22Rv1 (cell line): ENCODE measurements at regions not wholly inside any gene's neighbourhood (a gene's known extent, or its start where the extent isn't known, plus 50 kb on each side); places are given as distances from the start of the nearest gene placed in this dataset.

Experiments used
- ZFX ChIP-seq: fragments of 450-650 bp; IDR thresholded peaks from 2 replicates; pipeline ENCODE4 v1.6.1; 2017; ENCODE audit warnings: antibody characterized with exemption, borderline replicate concordance
- TF ChIP-seq, protein P1 (sequence below): fragments of 450-650 bp; IDR thresholded peaks from 2 replicates; pipeline ENCODE4 v1.5.1; 2017; ENCODE audit warnings: mild to moderate bottlenecking

DNA sequence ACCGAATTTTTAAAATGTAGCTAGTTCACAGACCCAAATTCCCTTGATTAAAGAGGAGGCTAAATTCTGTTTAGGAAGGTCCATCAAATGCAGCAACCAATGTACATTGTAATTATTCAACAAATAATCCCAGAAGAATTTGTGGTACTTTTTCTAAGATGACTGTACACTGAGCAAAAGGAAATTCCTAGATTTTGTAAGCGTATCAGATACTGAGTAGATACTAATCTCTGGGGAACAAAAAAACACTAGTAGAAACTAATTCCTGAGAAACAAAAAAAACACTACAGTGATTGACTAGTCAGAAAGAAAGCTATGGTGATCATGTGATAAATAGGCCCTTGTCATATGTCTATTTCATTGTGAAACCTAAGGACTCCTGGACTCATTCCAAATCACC is 246.1 kb downstream of the PCDH17 start:
- TF ChIP-seq, protein P1, sequence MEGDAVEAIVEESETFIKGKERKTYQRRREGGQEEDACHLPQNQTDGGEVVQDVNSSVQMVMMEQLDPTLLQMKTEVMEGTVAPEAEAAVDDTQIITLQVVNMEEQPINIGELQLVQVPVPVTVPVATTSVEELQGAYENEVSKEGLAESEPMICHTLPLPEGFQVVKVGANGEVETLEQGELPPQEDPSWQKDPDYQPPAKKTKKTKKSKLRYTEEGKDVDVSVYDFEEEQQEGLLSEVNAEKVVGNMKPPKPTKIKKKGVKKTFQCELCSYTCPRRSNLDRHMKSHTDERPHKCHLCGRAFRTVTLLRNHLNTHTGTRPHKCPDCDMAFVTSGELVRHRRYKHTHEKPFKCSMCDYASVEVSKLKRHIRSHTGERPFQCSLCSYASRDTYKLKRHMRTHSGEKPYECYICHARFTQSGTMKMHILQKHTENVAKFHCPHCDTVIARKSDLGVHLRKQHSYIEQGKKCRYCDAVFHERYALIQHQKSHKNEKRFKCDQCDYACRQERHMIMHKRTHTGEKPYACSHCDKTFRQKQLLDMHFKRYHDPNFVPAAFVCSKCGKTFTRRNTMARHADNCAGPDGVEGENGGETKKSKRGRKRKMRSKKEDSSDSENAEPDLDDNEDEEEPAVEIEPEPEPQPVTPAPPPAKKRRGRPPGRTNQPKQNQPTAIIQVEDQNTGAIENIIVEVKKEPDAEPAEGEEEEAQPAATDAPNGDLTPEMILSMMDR = no peak
- no peak for TF ChIP-seq ZFX
